CD1c-positive myeloid dendritic cell (primary cell): ENCODE measurements at regions not wholly inside any gene's neighbourhood (a gene's known extent, or its start where the extent isn't known, plus 50 kb on each side); places are given as distances from the start of the nearest gene placed in this dataset.
A peak's percentile ranks its signal among the peaks of the same experiment; 100 is the strongest.
"Not testable (repeated sequence)": the region's sequence is repeated elsewhere in the genome, so short reads cannot be mapped to it uniquely, and the experiment has no call there.

Experiments
- DNase-seq: peaks from one replicate; pipeline ENCODE4 v3.0.0-alpha.2; 2016; ENCODE audit errors: extremely low spot score

DNA sequence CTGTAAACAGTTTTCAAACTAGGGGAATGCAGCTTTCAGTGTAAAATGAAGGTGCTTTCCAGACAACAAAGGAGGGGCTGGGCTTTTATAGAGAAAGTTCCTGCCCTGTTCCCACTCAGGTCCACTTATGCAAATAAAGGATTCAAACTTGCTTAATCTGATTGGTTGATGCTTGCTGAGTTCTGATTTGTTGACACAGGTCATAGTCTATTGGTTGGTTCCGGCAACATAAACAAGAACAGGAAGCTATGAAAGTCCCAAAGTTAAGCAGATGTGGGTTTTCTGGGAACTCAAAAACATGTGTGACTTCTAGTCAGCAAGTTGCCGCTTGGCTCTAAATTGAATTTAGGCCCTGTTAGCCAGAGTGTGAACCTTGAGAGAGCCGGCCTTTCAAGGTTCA is 194.2 kb upstream of the SVIL start:
- no peak for DNase-seq

DNA sequence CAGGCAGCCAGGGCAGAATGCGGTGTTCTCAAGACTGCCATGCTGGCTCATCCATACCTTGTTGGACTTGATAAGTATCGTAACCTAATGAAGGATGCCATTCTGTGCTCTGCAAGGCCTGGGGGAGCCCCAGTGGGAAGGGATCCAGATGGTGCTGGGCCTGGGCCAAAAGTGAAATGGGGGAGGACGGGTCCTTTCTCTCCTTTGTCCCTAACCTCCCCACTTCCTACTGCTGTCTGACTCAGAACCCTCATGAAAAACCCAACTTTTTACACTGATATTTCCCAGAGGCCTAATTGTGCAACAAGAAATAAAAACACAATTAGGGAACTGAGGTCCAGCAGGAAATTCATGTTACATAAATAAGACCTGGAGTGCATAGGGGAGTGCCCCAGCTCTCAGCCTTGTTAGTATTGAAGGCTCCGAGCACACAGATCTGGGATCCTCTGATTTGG is 193.7 kb upstream of the SVIL start:
- DNase-seq, result peak; percentile 33

DNA sequence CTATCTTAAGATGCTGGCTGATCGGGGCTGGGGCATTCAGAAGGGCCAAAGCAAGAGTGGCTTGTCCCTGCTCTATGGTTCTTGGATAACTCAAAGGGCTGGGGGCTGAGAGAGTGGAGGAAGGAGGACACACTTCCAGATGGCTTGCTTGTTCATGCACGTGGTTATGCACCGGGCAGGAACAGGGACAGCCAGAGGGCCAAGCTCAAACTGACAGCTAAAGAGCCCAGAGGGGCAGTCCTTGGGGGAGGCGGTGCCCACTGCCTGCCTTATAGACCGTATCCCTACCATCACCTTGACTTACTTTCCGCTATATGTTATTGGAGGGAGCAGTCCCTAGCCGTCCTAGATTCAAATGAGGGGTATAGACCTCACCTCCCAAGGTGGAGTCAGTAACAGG is 192.7 kb upstream of the SVIL start:
- no peak for DNase-seq

- peak; percentile 16 for DNase-seq
Observed at GRCh38 chr10:29826801-29827450, 192.2 kb upstream of the SVIL start.

- no peak for DNase-seq
Observed at GRCh38 chr10:29826221-29826620, 191.4 kb upstream of the SVIL start.

DNA sequence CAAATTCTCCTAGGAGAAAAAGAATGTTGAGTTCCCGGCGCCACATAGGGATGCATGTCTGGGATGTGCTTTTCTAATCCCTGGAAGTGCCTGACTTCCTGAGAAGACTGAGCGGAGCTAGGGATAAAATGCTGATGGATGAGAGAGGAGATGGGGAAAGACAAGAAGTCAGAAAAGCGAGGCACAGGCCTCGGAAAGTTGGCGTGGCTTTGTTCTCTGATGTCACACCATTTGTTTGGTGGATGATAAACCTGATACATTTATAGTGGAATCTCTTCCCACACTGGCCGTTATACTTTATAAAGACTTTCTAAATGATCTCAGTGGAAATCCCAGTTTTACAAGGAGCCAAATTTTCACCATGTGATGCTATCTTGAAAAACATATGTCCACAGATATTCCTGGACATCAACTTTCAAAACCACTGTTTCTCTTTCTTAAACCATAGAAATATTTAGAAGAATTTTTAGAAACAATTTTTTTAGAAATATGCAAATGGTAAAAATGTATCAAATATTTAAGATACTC is 188.8 kb upstream of the SVIL start:
- DNase-seq, result no peak

DNA sequence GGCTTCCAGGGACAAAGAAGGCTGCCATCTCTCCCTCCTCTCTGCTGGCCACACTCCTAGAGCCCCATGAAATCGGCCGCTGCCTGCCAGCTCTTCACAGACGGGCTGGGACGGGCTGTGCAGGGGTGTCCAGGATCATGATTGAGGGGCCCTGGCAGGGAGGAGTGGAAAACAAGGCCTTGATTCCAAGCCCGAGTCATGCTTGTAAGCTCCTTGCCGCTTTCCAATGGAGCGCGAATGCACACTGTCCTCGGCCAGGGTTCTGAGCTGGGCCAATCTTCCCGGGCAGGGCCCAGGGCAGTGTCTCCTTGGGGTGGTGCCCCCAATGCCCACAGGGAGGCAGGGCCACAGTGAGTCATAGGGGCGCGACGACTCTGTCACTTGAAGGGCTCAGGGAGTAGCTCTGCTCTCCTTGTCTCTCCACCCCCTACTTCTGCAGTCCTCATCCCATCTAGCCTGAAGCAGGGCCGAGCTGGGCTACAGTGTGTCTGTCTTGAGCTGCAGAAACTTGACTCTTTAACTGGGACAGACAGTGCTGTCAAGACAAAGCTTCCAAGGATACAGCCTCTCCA is 186.2 kb upstream of the SVIL start:
- DNase-seq, result no peak

GRCh38 chr10:29816801-29817558 is 182.2 kb upstream of the SVIL start:
- DNase-seq, result no peak

GRCh38 chr10:29815572-29815971 is 180.8 kb upstream of the SVIL start:
- DNase-seq, result no peak

- no peak for DNase-seq
Observed at GRCh38 chr10:29811751-29812427, 177.1 kb upstream of the SVIL start.

- no peak for DNase-seq
Observed at GRCh38 chr10:29810816-29811215, 176.0 kb upstream of the SVIL start.

- not testable (repeated sequence) for DNase-seq
Observed at GRCh38 chr10:29810231-29810630, 175.5 kb upstream of the SVIL start.

DNA sequence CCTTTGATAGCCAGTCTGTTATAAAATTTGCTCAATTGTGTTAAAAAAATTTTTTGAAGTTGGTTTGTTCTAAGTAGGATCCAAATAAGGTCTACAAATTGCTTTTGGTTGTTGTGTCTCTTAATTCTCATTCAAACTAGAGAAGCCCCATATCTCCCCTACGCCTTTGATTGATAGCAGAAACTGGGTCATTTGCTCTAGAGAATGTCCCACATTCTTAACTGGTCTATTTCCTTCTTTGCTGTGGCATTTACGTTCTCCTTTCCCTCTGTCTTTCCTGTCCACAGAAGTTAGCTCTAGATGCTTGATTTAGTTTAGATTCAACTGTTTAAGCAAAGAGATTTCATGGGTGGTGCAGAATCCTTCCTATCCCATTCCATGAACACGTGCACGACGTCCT is 174.6 kb upstream of the SVIL start:
- DNase-seq, result no peak

GRCh38 chr10:29807163-29807806 is 172.5 kb upstream of the SVIL start:
- DNase-seq, result no peak

DNA sequence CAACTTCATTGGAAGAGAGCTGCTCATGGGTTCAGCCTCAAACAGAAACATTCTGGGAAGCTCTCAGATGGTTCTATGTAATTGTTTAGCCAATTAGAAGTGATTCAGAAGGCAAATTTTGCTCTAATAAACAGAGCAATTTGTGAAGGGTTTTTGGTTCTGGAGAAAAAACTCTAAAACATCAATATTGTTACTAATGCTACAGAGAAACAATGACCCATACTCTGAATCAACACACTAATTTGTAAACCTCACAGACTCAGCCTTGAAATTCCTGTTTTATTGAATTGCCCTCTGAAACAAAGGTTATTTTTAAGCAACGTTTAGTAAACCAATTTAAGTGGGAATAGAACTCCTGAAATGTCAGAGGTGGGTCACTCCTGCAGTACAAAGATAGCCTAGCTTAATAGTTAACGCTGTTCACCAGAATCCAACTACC is 171.6 kb upstream of the SVIL start:
- DNase-seq, result no peak

DNA sequence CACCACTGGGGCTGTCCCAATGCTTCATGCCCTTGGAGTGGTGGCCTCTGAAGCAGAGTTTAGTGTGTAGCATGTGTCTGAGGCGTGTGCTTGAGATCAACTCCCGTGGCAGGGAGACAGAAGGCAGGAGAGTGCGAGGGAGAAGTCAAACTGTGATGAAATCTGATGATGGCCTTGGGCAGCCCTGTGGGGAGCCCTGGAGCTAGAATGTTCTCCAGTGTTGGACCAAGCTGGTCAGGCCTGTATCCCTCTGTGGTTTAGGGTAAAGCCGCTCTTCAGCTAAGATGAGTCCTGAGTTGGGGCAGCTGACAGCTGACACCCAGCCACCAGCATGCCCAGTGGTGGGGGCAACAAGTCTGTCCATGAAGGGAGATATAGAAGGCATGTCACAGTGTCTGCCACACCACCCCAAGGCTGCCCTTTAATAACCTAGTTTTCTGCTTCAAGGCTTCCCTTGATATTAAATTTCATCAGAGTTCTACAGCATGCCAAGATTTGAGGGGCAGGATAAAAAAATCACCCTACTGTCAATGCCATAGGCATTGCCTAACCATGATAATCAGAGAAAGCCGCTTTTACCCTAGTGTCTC is 170.5 kb upstream of the SVIL start:
- DNase-seq, result no peak

DNA sequence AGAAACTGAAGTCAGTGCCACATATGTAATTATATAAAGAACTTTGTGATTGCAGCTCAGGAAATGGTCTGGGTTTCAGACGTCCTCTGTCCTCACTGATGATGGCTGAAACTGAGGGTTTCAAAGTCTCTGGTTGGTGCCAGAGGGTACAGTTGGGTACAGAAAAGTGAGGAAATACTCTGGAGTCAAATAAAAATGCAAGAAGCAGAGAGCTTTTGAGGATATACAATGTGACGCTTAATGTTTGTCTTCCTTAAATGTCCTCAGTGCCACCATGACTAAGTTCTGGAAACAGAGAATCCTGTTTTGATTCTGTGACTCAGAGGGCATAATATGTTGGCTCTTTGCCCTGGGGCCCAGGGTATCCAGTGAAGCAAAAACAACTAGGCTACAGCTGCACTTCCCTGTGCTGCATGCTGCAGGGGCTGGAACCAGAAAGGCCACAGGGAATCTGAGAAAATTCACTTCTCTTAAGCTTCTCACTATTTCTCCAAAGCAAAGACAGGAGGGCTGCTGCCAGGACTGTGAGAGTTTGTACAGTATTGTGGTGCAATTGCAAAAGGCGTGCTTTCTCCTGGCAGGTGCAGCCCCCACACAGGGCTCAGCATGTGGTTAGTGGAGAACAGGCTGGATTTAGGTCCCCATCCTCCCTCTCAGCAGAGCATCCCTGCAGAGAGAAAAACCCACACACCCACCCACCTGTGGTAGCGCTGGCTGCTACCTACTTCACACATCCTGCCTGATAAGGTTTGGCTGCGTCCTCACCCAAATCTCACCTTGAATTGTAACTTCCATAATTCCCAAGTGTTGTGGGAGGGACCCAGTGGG is 169.5 kb upstream of the SVIL start:
- DNase-seq, result peak; percentile 82

GRCh38 chr10:29802171-29802570 is 167.4 kb upstream of the SVIL start:
- DNase-seq, result no peak

- DNase-seq, result no peak
Observed at GRCh38 chr10:29798921-29799690, 164.3 kb upstream of the SVIL start.

DNA sequence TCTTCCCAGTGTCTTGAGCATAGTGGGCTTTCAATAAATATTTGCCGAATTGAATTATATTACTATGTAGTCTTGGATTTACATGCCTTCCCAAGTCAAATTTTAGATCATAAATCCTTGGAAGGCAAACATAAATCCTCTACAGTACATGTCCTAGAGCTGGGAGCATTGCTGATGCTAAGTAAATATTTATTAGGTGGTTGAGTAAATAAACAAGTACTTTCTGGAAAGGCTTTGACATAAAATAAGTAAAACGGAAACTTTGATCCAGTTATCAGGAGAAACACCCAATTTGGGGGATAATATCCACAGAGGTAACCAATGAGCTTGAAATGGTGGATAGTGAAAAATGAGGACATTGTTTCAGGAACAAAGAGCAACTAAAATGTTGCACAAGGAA is 162.8 kb upstream of the SVIL start:
- no peak for DNase-seq
